ENCODE measurements at regions not wholly inside any gene's neighbourhood (a gene's known extent, or its start where the extent isn't known, plus 50 kb on each side); places are given as distances from the start of the nearest gene placed in this dataset.

GRCh38 chr5:130759061-130759460, 406.0 kb downstream of the HINT1 start:
- Histone ChIP-seq H3K9me3 (ENCODE audit: insufficient read depth in 2 of 2, low read depth in 1 of 2, low read length in 1 of 2) (no peaks in the 10 kb centered on the region), H3K36me3 (ENCODE audit: control insufficient read depth in 2 of 4, insufficient read depth in 4 of 4, low read length in 3 of 4) (no peaks in the 10 kb centered on the region), H3K14ac (ENCODE audit: insufficient read length) (no peak overlapping the region), H2BK120ac (replicated peaks; ENCODE audit: low read depth, low read length) (no peak overlapping the region), H3K4me3 (ENCODE audit: extremely low read depth in 1 of 4, insufficient read depth in 2 of 4, low read depth in 3 of 4, low read length in 4 of 4) (no peak overlapping the region), H4K8ac (ENCODE audit: extremely low read depth, insufficient read depth, low read length) (no peak overlapping the region), H2BK20ac (ENCODE audit: low read length) (no peak overlapping the region), H3K27ac (ENCODE audit: low read depth, low read length) (no peak overlapping the region), H3K23me2 (ENCODE audit: low read depth, low read length) (no peaks in the 10 kb centered on the region), H3K4me1 (replicated peaks in 1 of 4; ENCODE audit: control insufficient read depth in 3 of 4, insufficient read depth in 4 of 4, low read length in 3 of 4) (no peaks in the 10 kb centered on the region; a peak in 1 of 7 replicates), H3K4me2 (ENCODE audit: insufficient read depth in 1 of 2, low read depth in 2 of 2, low read length in 2 of 2) (no peak overlapping the region), H4K5ac (ENCODE audit: insufficient read length, low read depth, low read length) (no peak overlapping the region), H3K23ac (ENCODE audit: insufficient read length) (no peak overlapping the region), H2AK5ac (ENCODE audit: low read depth, low read length) (no peak overlapping the region), H3K9ac (replicated peaks in 1 of 4; ENCODE audit: extremely low read depth in 1 of 4, low read depth in 3 of 4, low read length in 3 of 4) (no peak overlapping the region), H2BK12ac (ENCODE audit: low read depth, low read length) (no peak overlapping the region), H2BK5ac (ENCODE audit: low read depth, low read length) (no peak overlapping the region), H4K91ac (replicated peaks; ENCODE audit: insufficient read length, low read length) (no peak overlapping the region), H4K20me1 (replicated peaks in 1 of 2; ENCODE audit: control insufficient read depth in 1 of 2, insufficient read depth in 2 of 2, low read length in 2 of 2) (no peaks in the 10 kb centered on the region), H3K79me1 (ENCODE audit: low read depth, low read length) (no peaks in the 10 kb centered on the region), H3K56ac (replicated peaks; ENCODE audit: insufficient read length, low read depth, low read length) (no peak overlapping the region), H2AFZ (ENCODE audit: low read length) (no peak overlapping the region), H3K4ac (replicated peaks; ENCODE audit: insufficient read length, low read depth, low read length) (no peak overlapping the region), H3K18ac (ENCODE audit: extremely low read depth, low read length) (no peak overlapping the region), H3K27me3 (replicated peaks in 1 of 4; ENCODE audit: control insufficient read depth in 3 of 4, extremely low read depth in 1 of 4, insufficient read depth in 3 of 4, low read length in 3 of 4) (no peaks in the 10 kb centered on the region), H2BK15ac (ENCODE audit: low read length) (no peak overlapping the region), H3K79me2 (ENCODE audit: control insufficient read depth in 1 of 2, insufficient read depth in 2 of 2, low read length in 2 of 2) (no peaks in the 10 kb centered on the region)
- DNase-seq (ENCODE audit: low read depth in 1 of 2, low spot score in 2 of 2) (no peak), FAIRE-seq (no peak)
- POLR2A ChIA-PET (ENCODE audit: partially characterized antibody), result no interaction called here
- no peak for TF ChIP-seq FOSL1 (IDR thresholded peaks at IDR 0.05; ENCODE audit: insufficient read depth, low read depth, low read length)
- TF ChIP-seq CHD1 (IDR thresholded peaks at IDR 0.05; ENCODE audit: low read depth, low read length), result no peak
- no peak for TF ChIP-seq RNF2 (IDR thresholded peaks at IDR 0.05; ENCODE audit: borderline replicate concordance, low read depth, low read length, missing control alignments, poor library complexity, severe bottlenecking)
- no peak for TF ChIP-seq SIX5 (IDR thresholded peaks at IDR 0.05; ENCODE audit: low read depth, low read length)
- TF ChIP-seq YY1 (IDR thresholded peaks at IDR 0.05; ENCODE audit: low read depth, low read length), result no peak
- no peak for TF ChIP-seq GABPA (IDR thresholded peaks at IDR 0.05; ENCODE audit: borderline replicate concordance, insufficient read depth, low read length)
- no peak for TF ChIP-seq MAFK (IDR thresholded peaks at IDR 0.05; ENCODE audit: low read depth, low read length)
- TF ChIP-seq KDM5A (IDR thresholded peaks at IDR 0.05; ENCODE audit: low read length), result no peak
- TF ChIP-seq ASH2L (IDR thresholded peaks at IDR 0.05; ENCODE audit: low read length), result no peak
- CTCF ChIA-PET (ENCODE audit: partially characterized antibody), result interaction anchor here (1.3 kb wide), 1 partner anchor 247 kb away, joined by 3 read pairs; no protein-coding TSS in a partner anchor
- 94% methylated on average over 3 of the region's 3 CpGs; no CpG with 5 or more reads in 1 of the 2 experiments for WGBS, 2 experiments (ENCODE audit: extremely low coverage in 1 of 2, insufficient coverage in 1 of 2, insufficient read length in 1 of 2, insufficient replicate concordance in 2 of 2, low coverage in 1 of 2, low lambda C conversion rate in 2 of 2, missing lambda C conversion rate in 1 of 2)

All from H1 (cell line).